GM19240 (cell line): ENCODE measurements at regions not wholly inside any gene's neighbourhood (a gene's known extent, or its start where the extent isn't known, plus 50 kb on each side); places are given as distances from the start of the nearest gene placed in this dataset.

ENCODE experiments used
- DNase-seq: peaks from one replicate; pipeline ENCODE4 v3.0.0; 2011; ENCODE audit warnings: low spot score; ENCODE audit not compliant: insufficient read length

DNA sequence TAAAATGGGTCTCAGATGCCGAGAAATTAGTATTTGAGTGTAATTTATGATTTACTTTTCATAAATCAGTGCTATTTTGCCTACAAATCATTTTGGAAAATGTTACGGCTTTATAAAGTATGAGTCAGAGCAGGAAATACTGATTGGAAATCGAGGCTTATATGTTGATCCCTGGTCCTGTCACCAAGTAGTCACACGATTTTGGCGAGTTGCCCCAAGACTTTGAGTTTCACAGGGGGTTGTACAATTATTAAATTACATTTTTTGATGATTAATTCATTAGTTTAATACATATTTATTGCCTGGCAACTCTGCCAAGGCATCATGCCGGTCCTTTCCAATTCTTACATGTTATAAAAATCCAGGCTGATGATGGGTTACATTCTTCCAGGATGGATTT is 443.9 kb upstream of the KLF4 start:
- no peak for DNase-seq

DNA sequence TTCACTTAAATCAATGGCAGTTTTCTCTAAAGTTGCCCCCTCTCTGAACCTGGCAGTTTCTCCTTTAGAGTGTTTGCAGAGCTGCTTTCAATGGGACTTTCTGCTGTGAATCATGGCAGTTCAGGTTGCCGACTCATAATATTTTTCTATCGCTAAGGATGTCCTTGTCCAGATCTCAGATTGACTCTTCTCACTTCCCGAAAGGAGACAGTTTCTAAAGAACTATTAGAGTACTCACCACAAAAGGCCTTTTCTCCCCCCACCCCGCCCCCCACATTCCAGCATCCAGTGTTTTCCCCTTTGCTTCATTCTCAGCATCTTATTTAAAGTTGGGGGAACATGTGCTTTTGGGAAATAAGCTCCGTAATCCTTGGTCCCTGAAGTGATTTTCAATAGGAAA is 443.5 kb upstream of the KLF4 start:
- no peak for DNase-seq

DNA sequence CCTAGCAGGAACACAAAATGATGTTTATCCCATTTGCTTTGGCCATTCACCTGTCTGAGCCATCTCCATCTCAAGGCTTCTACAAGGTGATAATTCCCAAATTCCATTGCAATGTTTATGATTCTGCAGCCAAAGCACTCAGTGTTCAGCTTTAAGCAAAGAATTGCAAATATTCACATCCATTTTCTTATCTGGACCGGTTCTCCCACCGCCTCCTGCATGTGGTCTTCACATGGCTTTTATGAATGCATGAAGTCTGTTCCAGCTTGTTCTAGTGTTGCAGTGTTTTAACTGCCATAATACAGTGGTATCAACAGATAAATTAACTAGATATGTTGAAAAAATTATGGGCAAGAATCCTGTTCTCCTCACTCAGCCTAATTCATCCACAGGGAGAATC is 443.0 kb upstream of the KLF4 start:
- DNase-seq, result no peak

DNA sequence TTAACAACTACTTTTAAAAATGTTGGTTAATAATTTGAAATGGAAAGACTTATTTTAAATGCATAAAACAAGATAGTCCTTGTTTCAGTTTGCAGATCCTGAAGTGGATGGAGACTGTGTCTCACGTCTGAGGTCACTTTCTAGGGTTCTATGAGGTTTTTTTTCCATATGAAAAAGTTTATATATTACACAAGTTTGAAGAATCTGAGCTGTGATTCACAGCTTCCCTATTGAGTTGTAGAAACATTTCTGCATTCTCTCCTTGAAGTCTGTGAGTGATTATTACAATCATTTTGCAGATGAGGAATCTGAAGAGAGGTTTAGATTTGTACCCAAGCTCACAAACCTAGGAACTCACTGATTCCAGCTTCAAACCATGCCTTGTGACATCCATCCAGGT is 442.5 kb upstream of the KLF4 start:
- no peak for DNase-seq

DNA sequence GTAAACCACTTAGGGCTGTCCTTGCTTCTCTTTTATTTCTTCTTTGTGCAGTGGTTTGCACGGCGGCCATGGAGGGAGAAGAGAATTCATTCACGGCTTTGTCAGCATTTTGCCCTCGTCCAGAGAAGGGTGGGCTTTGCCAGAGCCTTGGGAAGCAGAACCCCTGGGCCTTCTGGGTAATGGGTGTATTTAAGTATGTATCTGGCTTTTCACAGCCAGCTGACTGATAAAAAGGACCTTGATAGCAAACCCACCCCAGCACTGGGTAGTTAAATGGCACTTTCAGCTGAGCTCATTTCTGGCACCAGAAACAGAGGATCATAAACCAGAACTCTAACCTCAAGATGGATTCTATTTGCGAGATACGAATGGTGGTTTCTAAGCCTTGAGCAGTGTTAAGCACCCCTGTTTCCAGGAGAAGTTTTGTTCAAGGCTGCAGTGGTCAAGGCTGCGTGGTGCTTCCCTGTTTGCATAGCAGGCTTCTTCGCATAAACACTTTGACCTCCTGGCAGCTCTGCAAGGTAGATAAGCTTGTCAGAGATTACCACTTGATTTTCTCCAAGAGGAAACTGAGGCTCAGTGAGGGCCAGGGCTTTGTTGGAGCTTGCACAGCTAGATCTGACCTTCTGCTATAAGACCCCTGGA is 441.6 kb upstream of the KLF4 start:
- no peak for DNase-seq

DNA sequence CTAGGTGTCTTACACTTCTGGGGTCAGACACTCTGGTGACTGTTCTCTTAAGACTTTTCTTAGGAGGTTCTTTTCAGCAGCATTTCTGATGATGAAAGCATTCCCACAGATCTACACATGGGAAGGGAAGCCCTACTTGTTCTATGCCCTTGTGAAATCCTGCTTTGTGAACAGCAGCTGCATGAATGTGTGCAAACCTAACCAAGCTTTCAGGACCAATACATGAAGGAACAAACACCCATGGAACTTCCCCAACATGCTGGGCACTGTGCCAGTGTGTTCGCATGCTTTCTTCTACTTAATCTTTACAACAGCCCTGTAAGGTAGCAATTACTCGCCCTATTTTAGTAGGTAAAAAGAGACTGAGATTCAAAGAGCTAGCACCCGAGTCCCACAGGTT is 439.9 kb upstream of the KLF4 start:
- no peak for DNase-seq

DNA sequence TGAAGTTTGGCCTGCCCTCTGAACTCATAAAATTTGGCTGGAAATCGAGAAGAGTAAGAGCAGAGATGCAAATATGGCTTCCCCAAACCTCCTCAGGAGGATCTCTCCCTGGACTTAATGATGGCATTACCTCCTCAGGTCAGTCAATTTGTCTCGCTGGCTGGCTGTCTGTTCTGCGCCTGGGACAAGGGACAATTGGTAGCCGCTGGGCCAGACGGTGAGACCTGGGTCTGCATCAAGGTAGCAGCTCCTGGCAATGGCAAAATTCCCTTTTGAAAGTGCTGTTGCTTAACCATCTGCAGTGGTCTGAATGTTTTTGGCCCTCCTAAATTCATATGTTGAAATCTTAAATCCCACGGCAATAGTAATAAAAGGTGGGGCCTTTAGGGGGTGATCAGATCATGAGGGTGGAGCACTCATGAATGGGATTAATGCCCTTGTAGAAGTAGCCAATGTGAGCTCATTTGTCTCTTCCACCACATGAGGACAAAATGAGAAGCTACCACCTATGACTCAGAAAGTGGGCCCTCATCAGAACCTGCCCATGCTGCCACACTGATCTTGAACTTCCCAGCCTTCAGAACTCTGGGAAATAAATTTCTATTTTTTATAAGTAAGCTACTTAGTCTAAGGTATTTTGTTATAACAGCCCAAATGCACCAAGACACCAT is 439.3 kb upstream of the KLF4 start:
- DNase-seq, result no peak

DNA sequence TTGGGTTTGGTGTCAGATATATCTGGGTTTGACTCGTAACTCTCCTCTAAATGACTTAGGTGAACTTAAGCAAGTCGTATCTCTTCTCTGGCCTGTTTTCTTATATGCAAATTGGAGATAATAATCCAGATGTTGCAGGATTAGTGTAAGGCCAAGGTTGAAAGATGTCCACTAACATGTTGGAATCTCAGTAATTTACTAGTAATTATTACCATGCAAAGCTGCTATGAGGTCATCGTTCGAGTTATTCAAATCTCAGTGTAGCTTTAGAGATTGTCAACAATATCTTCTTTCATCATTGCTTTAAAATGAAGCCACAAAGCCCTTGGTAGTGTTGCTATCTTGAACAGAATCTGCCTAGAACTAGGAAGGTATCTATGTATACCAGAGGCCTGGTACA is 437.7 kb upstream of the KLF4 start:
- DNase-seq, result no peak

DNA sequence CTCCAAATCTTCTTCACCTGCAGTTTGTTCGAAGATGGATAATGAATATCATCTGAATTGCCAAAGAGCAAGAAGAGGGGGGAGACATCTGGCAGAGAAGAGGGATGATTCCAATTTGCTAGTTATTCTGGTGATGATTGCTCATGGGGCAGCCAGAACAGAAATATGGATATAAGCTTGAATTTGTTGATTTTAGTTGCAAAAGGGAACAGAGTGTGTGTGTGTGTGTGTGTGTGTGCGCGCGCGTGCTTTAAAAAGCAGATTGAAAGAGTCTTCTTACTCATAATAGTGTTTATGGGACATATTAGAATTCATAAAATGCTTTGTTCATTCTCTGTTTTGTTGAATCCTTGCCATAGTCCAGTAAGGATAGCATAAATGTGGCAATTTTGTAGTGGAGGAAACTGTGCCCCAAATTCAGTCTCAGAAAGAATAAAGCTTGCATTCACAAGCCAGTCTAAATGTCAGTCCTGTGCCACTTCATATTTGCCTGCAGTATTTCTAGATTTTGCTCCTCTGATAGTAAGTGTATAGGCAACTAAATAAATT is 436.3 kb upstream of the KLF4 start:
- no peak for DNase-seq

DNA sequence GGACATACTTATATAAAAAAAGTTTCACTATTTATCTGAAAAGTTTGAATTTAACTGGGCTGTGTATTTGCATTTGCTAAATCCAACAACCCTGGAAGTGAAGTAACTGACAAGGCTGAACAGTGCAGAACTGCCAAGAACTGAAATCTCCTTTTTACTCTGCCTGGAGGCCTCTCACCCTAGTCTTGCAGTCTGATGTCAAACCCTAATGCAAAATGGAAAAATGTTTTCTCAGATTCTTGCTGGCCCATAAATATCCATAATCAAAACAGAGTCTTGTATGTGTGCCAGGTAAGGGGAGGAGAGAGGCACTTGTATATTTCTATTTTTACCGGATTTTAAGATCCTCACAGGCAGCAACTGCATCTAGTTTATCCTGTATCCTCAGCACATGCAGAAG is 432.7 kb upstream of the KLF4 start:
- DNase-seq, result no peak

DNA sequence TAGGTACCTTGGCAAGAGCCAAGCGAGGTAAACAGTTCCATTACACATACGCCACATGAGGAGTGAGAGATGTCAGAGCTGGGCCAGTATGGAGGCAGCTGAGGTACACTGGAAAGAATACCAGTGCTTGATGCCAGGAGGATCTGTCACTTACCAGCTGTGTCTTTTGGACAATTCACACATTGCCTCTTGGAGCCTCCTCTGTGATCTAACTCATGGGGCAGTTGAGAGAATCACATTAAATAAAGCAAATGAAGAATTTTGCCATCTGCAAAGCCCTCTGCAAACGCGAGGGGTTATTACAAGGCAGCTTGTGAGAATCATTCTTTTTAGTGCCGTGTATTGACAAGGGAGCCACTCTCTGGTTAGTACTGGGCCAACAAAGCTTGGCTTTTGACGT is 429.7 kb upstream of the KLF4 start:
- DNase-seq, result no peak

DNA sequence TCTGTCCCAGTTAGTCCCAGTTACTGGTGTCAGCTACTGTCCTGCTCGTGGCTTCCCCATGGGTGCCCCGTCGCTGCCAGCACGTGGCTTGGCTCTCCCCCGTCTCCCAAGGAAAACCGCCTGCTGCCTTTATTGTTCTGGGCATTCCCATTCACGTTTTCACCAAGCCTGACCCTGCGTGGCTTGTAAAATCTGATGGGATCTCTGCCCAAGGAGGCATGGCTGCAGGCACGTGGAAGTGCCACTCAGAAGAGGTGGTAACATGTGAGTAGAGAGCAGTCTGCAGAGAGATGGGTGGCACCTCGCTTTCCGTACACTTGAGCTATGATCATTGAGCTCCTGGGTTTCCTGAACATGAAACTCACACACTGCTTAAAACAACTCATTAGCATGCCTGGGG is 429.2 kb upstream of the KLF4 start:
- no peak for DNase-seq

DNA sequence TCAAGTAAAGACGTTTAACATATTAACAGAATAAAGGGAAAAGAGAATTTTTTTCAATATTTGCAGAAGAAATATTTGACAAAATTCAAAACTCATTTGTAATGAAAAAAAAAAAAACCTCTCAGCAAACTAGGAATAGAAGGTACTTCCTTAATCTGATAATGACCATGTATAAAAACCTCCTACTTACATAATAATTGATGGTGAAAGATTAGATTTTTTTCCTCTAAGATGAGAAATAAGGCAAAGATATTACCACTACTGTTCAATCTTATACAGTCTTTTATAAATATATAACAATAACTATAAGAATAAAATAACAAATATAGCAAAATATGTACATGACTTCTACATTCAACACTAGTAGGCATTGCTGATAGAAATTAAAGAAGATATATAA is 424.6 kb upstream of the KLF4 start:
- no peak for DNase-seq

DNA sequence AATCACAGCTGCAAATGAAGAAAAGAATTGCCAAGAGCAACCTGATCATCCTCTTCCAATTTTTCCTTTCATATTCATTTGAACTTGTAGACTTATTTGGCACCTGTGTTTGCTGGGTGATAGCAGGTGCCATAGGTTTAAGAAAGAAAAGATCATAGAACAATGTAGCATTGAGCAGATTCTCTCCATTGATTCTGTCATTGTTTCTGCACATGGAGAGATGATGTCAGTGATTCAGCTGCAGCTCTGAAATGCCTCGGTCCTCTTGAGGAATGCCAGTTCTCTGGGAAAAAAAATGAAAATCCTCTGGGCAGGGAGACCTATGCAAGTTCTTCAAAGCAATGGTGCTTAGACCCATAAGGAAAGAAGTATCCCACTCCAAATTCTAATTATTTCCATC is 418.1 kb upstream of the KLF4 start:
- DNase-seq, result no peak

DNA sequence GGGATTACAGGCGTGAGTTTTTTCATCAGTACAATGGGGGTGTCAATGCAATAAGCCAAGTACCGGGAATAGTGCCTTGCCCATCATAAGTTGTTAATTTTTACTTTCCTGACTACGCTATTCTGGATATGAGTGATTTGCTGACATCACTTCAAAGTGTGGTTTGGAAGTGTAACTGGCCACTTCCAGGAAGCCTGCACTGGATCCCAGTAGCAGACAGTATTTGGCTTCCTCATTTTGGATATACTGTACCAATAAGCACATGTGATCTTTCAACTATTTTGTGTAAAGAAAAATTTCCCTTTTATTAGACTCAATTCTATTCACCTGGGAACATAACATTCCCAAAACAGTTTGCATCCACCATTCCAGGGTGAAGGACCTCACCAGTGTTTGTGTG is 417.7 kb upstream of the KLF4 start:
- DNase-seq, result no peak

DNA sequence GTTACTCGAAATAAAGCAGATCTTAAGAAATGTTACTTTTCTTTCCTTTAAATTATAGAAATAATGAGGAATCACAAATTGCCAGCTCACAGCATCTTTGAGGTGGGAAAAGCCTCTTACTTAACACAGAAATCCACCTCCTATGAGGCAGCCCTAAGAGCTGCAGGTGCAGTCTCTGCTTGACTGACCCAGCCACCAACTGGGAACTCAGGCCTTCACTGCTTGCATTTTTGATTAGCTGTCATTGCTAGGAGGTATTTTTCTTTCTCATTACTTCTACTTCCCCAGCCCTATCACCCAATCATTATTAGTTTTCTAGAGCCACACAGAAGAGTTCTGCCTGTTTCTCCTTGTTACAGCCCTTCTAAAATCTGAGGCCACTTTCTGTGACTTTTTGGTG is 416.5 kb upstream of the KLF4 start:
- DNase-seq, result no peak

DNA sequence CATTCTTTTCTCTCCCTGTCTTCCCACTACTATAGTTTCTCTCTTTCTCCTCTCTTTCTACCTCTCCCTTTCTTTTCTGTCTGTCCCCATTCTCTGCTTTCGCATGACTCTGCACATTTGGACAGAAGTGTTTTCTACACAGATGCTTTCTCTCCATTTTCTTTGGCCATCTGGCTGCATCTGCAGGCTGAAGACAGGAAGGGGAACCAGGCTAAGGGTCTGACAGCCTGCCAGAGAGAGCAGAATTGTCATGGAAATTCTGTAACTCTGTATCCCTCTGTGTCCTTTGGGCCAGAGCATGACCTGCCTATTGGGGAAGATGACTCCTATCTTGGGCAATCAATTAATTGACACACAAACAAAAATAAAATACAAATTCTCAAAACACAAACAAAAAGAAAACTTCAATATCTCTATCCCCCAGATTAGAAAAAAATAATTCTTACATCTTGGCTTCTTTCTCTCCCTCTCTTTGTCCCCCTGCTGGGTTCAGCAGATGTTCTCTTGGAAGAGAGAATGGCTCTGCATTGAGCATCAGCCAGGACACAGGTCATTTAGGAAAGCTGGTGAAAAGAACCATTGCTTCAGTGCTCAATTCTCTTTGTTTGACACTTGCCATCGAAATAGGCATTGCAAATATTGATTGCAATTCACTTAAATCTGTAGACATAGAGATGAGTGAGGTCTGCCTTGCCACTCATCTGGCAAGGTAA is 415.9 kb upstream of the KLF4 start:
- DNase-seq, result no peak

DNA sequence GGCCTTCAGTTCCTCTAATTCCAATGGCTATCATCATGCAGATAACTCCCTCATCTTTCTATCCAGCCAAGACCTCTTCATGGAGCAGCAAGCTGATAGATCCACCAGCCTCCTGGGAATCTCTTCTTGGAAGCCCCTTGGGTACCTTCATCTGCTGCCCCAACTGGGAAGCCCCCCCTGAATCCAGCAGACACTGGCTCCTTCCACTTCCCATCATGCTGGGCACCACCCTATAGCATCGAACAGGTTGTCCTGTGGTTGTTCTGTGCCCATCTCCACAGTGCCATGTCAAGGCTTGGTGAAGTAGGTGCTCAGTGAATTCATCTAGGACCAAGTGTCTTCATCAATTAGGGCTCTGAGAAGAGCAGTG is 410.4 kb upstream of the KLF4 start:
- DNase-seq, result no peak

DNA sequence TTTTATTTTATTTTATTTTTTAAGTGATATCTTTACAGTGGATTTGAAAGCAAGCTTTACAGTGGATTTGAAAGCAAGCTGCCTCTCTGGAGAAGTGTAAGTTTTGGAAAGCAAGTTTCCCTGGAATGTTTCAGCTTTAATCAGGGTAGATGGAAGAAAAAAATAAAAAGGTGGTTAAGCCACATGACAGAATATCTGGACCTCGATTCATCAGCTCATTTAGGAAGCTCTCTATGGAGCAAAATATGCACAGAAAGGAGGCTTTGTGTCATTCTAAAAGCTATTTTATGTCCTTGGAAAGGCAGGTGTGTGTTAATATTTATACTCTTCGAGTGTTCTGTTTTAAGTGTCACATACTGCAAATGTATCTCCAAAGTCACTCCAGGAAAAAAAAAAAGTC is 409.2 kb upstream of the KLF4 start:
- no peak for DNase-seq

DNA sequence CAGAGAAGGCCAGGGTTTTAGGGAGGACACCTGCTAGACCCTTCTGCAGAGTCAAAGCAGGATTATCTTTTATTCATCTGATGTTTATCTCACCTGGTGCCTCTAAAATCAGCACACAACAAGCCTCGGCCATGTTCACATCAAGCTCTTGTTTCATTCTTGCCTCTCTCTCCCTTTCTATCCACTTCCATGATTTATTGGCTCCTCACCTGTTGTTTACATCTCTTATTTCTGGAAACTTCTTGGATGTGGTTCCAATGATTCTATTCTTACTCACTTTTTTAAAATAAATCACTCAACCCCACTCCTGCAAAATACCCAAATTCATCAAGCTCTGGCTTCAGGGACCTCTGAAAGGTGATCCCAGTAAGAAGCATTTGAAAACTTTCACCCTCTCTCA is 407.0 kb upstream of the KLF4 start:
- DNase-seq, result no peak

DNA sequence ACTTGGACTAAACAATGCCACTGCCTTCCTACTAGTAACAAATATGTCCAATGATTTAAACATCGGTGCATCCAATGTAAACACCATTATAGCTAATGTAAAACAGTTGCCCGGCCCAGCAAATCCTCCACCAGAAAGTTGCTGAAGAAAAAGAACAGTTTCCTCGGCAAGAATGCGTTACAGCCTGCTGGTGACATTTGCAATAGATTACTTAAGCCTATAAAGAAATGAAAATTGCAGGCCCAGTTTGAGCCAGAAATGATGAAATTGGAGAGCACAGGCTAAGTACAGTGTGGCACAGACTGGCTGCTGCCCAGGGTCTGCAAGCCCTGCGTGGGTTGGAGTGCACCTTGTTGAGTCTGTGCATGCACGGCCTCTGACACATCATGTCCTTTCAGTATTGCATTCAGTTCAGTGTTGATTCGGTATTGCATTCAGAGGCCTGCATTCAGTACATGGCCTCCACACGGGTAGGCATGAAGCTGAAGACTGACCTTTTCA is 406.0 kb upstream of the KLF4 start:
- no peak for DNase-seq

DNA sequence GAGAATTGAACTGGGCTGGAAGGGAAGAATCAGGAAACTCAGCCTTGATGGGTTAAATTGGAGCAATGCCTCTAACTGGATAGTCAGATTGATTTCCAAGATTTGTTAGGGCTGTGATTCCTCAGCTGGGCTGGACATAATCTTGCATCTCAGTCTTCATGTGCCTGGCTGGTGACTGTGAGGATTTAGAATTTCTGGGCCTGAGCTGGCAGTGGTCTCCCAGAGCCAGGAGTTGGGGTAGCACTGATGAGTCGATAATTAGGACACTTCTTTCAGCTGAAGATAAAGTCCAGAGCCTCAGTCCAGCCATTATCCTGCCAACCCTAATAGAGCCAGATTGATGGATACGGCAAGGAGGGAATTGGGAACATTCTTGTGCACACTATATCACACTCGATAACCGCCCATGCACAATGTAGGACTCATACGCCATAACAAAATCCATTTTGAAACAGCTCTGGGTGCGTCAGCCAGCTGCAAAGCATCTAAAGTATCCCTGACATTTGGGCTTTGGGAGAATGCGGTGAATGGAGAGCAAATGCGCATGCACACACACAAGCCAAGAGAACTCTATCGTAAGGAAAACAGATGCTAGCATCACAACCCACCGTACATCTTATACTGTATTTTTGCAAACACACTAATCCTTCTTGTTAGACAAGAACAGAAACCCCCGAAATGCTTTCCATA is 405.1 kb upstream of the KLF4 start:
- DNase-seq, result no peak
